Cardiac muscle cell (in vitro differentiated cells and primary cell): ENCODE measurements at regions not wholly inside any gene's neighbourhood (a gene's known extent, or its start where the extent isn't known, plus 50 kb on each side); places are given as distances from the start of the nearest gene placed in this dataset.
A peak's percentile ranks its signal among the peaks of the same experiment; 100 is the strongest.
"Not testable (repeated sequence)": the region's sequence is repeated elsewhere in the genome, so short reads cannot be mapped to it uniquely, and the experiment has no call there.

ENCODE experiments used
- DNase-seq, 2 donors: peaks; one replicate each; pipeline versions ENCODE4 v3.0.0 to v3.0.0-alpha.2; 2010 to 2017; ENCODE audit warnings: low read depth in 1 of 2, low spot score in 1 of 2
- H3K27ac ChIP-seq: fragments of 200-600 bp; sonication (generic); 2 replicates; pipeline ENCODE4 v1.5.1; 2016
- H3K27me3 ChIP-seq: fragments of 200-600 bp; sonication (generic); 2 replicates; pipeline ENCODE4 v1.6.0; 2016; ENCODE audit warnings: control low read depth
- H3K36me3 ChIP-seq: fragments of 200-600 bp; sonication (generic); 2 replicates; pipeline ENCODE4 v1.5.1; 2016; ENCODE audit warnings: control low read depth
- H3K4me1 ChIP-seq: fragments of 200-600 bp; sonication (generic); 2 replicates; pipeline ENCODE4 v1.8.1; 2017; ENCODE audit warnings: low read depth, mild to moderate bottlenecking, mixed run types
- H3K4me3 ChIP-seq: fragments of 200-600 bp; sonication (generic); 2 replicates; pipeline ENCODE4 v1.5.1; 2016; ENCODE audit warnings: mild to moderate bottlenecking
- H3K9me3 ChIP-seq: fragments of 200-600 bp; sonication (generic); 2 replicates; pipeline ENCODE4 v1.5.1; 2017; ENCODE audit warnings: low read depth, mild to moderate bottlenecking, control low read depth
- CTCF ChIP-seq: IDR thresholded peaks from 2 replicates; pipeline ENCODE4 v1.5.1; 2012; ENCODE audit warnings: low read depth, mild to moderate bottlenecking, low read length

GRCh38 chr2:209181984-209182383 is 241.9 kb upstream of the MAP2 start:
- Histone ChIP-seq H3K27me3 (no peaks in the 10 kb centered on the region), H3K27ac (no peak overlapping the region), H3K9me3 (no peaks in the 10 kb centered on the region), H3K4me3 (no peak overlapping the region), H3K36me3 (no peaks in the 10 kb centered on the region), H3K4me1 (no peaks in the 10 kb centered on the region)
- TF ChIP-seq CTCF, result no peak
- DNase-seq, result no peak

- not testable (repeated sequence) for H3K4me1 ChIP-seq, H3K9me3 ChIP-seq, H3K4me3 ChIP-seq, DNase-seq, H3K27me3 ChIP-seq, H3K27ac ChIP-seq, H3K36me3 ChIP-seq
Measured at GRCh38 chr2:209186886-209187285, 237.0 kb upstream of the MAP2 start.

- H3K36me3 ChIP-seq, result no peaks in the 10 kb centered on the region
- no peaks in the 10 kb centered on the region for H3K27me3 ChIP-seq
- no peak overlapping the region for H3K27ac ChIP-seq
- no peak for DNase-seq
- TF ChIP-seq CTCF, result no peak
- H3K4me1 ChIP-seq, result no peaks in the 10 kb centered on the region
- H3K9me3 ChIP-seq, result no peaks in the 10 kb centered on the region
- no peak overlapping the region for H3K4me3 ChIP-seq
Measured at GRCh38 chr2:209189893-209190292, 234.0 kb upstream of the MAP2 start.

- Histone ChIP-seq H3K27me3 (no peaks in the 10 kb centered on the region), H3K36me3 (no peaks in the 10 kb centered on the region), H3K4me3 (no peak overlapping the region), H3K4me1 (no peaks in the 10 kb centered on the region), H3K27ac (no peak overlapping the region), H3K9me3 (no peaks in the 10 kb centered on the region)
- no peak for DNase-seq
- TF ChIP-seq CTCF, result no peak
Measured at GRCh38 chr2:209191139-209191538, 232.7 kb upstream of the MAP2 start.

GRCh38 chr2:209194717-209195116 is 229.1 kb upstream of the MAP2 start:
- Histone ChIP-seq H3K27me3 (no peaks in the 10 kb centered on the region), H3K27ac (no peak overlapping the region), H3K9me3 (no peaks in the 10 kb centered on the region), H3K4me3 (no peak overlapping the region), H3K36me3 (no peaks in the 10 kb centered on the region), H3K4me1 (no peaks in the 10 kb centered on the region)
- no peak for TF ChIP-seq CTCF
- no peak for DNase-seq

- no peak overlapping the region for H3K4me3 ChIP-seq
- peak in 1 of 2 donors; percentile 52 for DNase-seq
- no peaks in the 10 kb centered on the region for H3K27me3 ChIP-seq
- no peaks in the 10 kb centered on the region for H3K9me3 ChIP-seq
- no peaks in the 10 kb centered on the region for H3K36me3 ChIP-seq
- no peaks in the 10 kb centered on the region for H3K4me1 ChIP-seq
- no peak for TF ChIP-seq CTCF
- H3K27ac ChIP-seq, result no peak overlapping the region
Measured at GRCh38 chr2:209208211-209208610, 215.6 kb upstream of the MAP2 start.
